ENCODE measurements at regions not wholly inside any gene's neighbourhood (a gene's known extent, or its start where the extent isn't known, plus 50 kb on each side); places are given as distances from the start of the nearest gene placed in this dataset.
"Not testable (repeated sequence)": the region's sequence is repeated elsewhere in the genome, so short reads cannot be mapped to it uniquely, and the experiment has no call there.

GRCh38 chr10:9828110-9828509, 1189.6 kb upstream of the CELF2 start:
- DNase-seq = no peak

GRCh38 chr10:9833942-9834341, 1183.7 kb upstream of the CELF2 start:
- DNase-seq = no peak

- no peak for DNase-seq
Observed at GRCh38 chr10:9834434-9834833, 1183.2 kb upstream of the CELF2 start.

GRCh38 chr10:9845075-9845474, 1172.6 kb upstream of the CELF2 start:
- DNase-seq = no peak

- no peak for DNase-seq
Observed at GRCh38 chr10:9848278-9848677, 1169.4 kb upstream of the CELF2 start.

GRCh38 chr10:9848981-9849380, 1168.7 kb upstream of the CELF2 start:
- DNase-seq = no peak

GRCh38 chr10:9850415-9850814, 1167.3 kb upstream of the CELF2 start:
- DNase-seq = no peak

- no peak for DNase-seq
Observed at GRCh38 chr10:9851808-9852207, 1165.9 kb upstream of the CELF2 start.

- no peak for DNase-seq
Observed at GRCh38 chr10:9853405-9854355, 1164.0 kb upstream of the CELF2 start.

- not testable (repeated sequence) for DNase-seq
Observed at GRCh38 chr10:9855451-9855850, 1162.2 kb upstream of the CELF2 start.

- DNase-seq = no peak
Observed at GRCh38 chr10:9858816-9859215, 1158.9 kb upstream of the CELF2 start.

GRCh38 chr10:9860045-9860444, 1157.6 kb upstream of the CELF2 start:
- DNase-seq = no peak

- no peak for DNase-seq
Observed at GRCh38 chr10:9863559-9864121, 1154.0 kb upstream of the CELF2 start.

- no peak for DNase-seq
Observed at GRCh38 chr10:9868499-9868898, 1149.2 kb upstream of the CELF2 start.

- DNase-seq = no peak
Observed at GRCh38 chr10:9869205-9869604, 1148.5 kb upstream of the CELF2 start.

- DNase-seq = no peak
Observed at GRCh38 chr10:9869606-9870176, 1148.0 kb upstream of the CELF2 start.

GRCh38 chr10:9875353-9875752, 1142.3 kb upstream of the CELF2 start:
- DNase-seq = no peak

- no peak for DNase-seq
Observed at GRCh38 chr10:9877978-9878377, 1139.7 kb upstream of the CELF2 start.

GRCh38 chr10:9878383-9878782, 1139.3 kb upstream of the CELF2 start:
- no peak for DNase-seq

- DNase-seq = no peak
Observed at GRCh38 chr10:9885761-9886160, 1131.9 kb upstream of the CELF2 start.

- no peak for DNase-seq
Observed at GRCh38 chr10:9886772-9887171, 1130.9 kb upstream of the CELF2 start.

- no peak for DNase-seq
Observed at GRCh38 chr10:9895453-9895852, 1122.2 kb upstream of the CELF2 start.

- DNase-seq = no peak
Observed at GRCh38 chr10:9895981-9896380, 1121.7 kb upstream of the CELF2 start.
